Fibroblast of lung (primary cell): ENCODE measurements at regions not wholly inside any gene's neighbourhood (a gene's known extent, or its start where the extent isn't known, plus 50 kb on each side); places are given as distances from the start of the nearest gene placed in this dataset.

Experiments
- DNase-seq, 2 donors: peaks; one replicate each; pipeline versions ENCODE4 v3.0.0 to v3.0.0-alpha.2; 2010; ENCODE audit warnings: low read depth in 2 of 2
- H2AFZ ChIP-seq: 2 replicates; pipeline ENCODE4 v1.5.1; 2012; ENCODE audit warnings: low read length, control low read depth, inconsistent platforms
- H3K27ac ChIP-seq: 2 replicates; pipeline ENCODE4 v1.5.1; 2011; ENCODE audit warnings: low read length, control low read depth; ENCODE audit not compliant: insufficient read depth
- H3K27me3 ChIP-seq: 2 replicates; pipeline ENCODE4 v1.5.1; 2011; ENCODE audit warnings: mild to moderate bottlenecking, low read length; ENCODE audit not compliant: control insufficient read depth, insufficient read depth
- H3K36me3 ChIP-seq: 2 replicates; pipeline ENCODE4 v1.5.1; 2011; ENCODE audit warnings: low read length; ENCODE audit not compliant: control insufficient read depth, insufficient read depth
- H3K4me1 ChIP-seq: 2 replicates; pipeline ENCODE4 v1.5.1; 2011; ENCODE audit warnings: low read length; ENCODE audit not compliant: control insufficient read depth, insufficient read depth; ENCODE audit errors: extremely low read depth
- H3K4me2 ChIP-seq: 2 replicates; pipeline ENCODE4 v1.5.1; 2011; ENCODE audit warnings: low read length, control low read depth; ENCODE audit not compliant: insufficient read depth; ENCODE audit errors: extremely low read depth
- H3K4me3 ChIP-seq, 4 experiments: fragments of 200-600 bp in 1 of 4; sonication (generic) in 1 of 4; replicated peaks in 1 of 4; 2 replicates each; pipeline ENCODE4 v1.5.1; 2011 to 2016; ENCODE audit warnings: low read length in 4 of 4, low read depth in 3 of 4, mild to moderate bottlenecking in 3 of 4, control low read depth in 2 of 4, inconsistent platforms in 1 of 4, mixed read lengths in 1 of 4; ENCODE audit not compliant: insufficient read depth in 1 of 4; ENCODE audit errors: control extremely low read depth in 1 of 4
- H3K79me2 ChIP-seq: 2 replicates; pipeline ENCODE4 v1.5.1; 2012; ENCODE audit warnings: mild to moderate bottlenecking, low read length, inconsistent platforms; ENCODE audit not compliant: control insufficient read depth, insufficient read depth
- H3K9ac ChIP-seq: 2 replicates; pipeline ENCODE4 v1.5.1; 2011; ENCODE audit warnings: mild to moderate bottlenecking, low read length, control low read depth; ENCODE audit not compliant: insufficient read depth
- H3K9me3 ChIP-seq: 2 replicates; pipeline ENCODE4 v1.5.1; 2012; ENCODE audit warnings: low read depth, low read length; ENCODE audit not compliant: control insufficient read depth, insufficient read depth
- H4K20me1 ChIP-seq: 2 replicates; pipeline ENCODE4 v1.5.1; 2011; ENCODE audit warnings: low read length; ENCODE audit not compliant: control insufficient read depth, insufficient read depth; ENCODE audit errors: extremely low read depth
- CTCF ChIP-seq, 2 donors: IDR thresholded peaks in 1 of 2; conservative IDR thresholded peaks in 1 of 2; 1 replicate in 1 of 2; 2 replicates in 1 of 2; pipeline ENCODE4 v1.5.1; 2011 to 2012; ENCODE audit warnings: low read length in 2 of 2, control low read depth in 1 of 2, inconsistent platforms in 1 of 2, low read depth in 1 of 2, mild to moderate bottlenecking in 1 of 2
- EZH2 ChIP-seq: IDR thresholded peaks from 2 replicates; pipeline ENCODE4 v1.5.1; 2012; ENCODE audit warnings: low read length, control low read depth, mild to moderate bottlenecking; ENCODE audit errors: missing control alignments

- no peak overlapping the region for H3K4me3 ChIP-seq
- no peak overlapping the region for H3K9ac ChIP-seq
- H3K79me2 ChIP-seq: no peaks in the 10 kb centered on the region
- no peak for DNase-seq
- H3K4me2 ChIP-seq: no peak overlapping the region
- H3K4me1 ChIP-seq: peaks cover 2% of the 10 kb centered on the region
- H3K36me3 ChIP-seq: no peaks in the 10 kb centered on the region
- H2AFZ ChIP-seq: no peak overlapping the region
- no peaks in the 10 kb centered on the region for H4K20me1 ChIP-seq
- no peaks in the 10 kb centered on the region for H3K9me3 ChIP-seq
- no peaks in the 10 kb centered on the region for H3K27me3 ChIP-seq
- H3K27ac ChIP-seq: no peak overlapping the region
- TF ChIP-seq EZH2 (no peak), CTCF (conservative IDR thresholded peaks at IDR 0.05 in 1 of 2, IDR thresholded peaks at IDR 0.05 in 1 of 2; ENCODE audit: low read depth in 1 of 2, low read length in 2 of 2) (no peak)
Measured at GRCh38 chr4:110792036-110792435, 169.2 kb upstream of the PITX2 start.

- Histone ChIP-seq H3K4me1 (peaks cover 2% of the 10 kb centered on the region), H3K27ac (no peak overlapping the region), H3K4me2 (no peak overlapping the region), H4K20me1 (no peaks in the 10 kb centered on the region), H3K9ac (no peak overlapping the region), H3K9me3 (no peaks in the 10 kb centered on the region), H3K27me3 (no peaks in the 10 kb centered on the region), H2AFZ (no peak overlapping the region), H3K36me3 (no peaks in the 10 kb centered on the region), H3K4me3 (no peak overlapping the region), H3K79me2 (no peaks in the 10 kb centered on the region)
- peak; percentile 14 to 25 for DNase-seq
- TF ChIP-seq EZH2 (no peak), CTCF (conservative IDR thresholded peaks at IDR 0.05 in 1 of 2, IDR thresholded peaks at IDR 0.05 in 1 of 2; ENCODE audit: low read depth in 1 of 2, low read length in 2 of 2) (no peak)
Measured at GRCh38 chr4:110793381-110793801, 170.5 kb upstream of the PITX2 start.

- no peaks in the 10 kb centered on the region for H3K79me2 ChIP-seq
- DNase-seq: peak in 1 of 2 donors; percentile 15
- H3K9me3 ChIP-seq: no peaks in the 10 kb centered on the region
- no peaks in the 10 kb centered on the region for H3K36me3 ChIP-seq
- no peaks in the 10 kb centered on the region for H3K27me3 ChIP-seq
- H4K20me1 ChIP-seq: no peaks in the 10 kb centered on the region
- peaks cover 2% of the 10 kb centered on the region for H3K4me1 ChIP-seq
- TF ChIP-seq CTCF (conservative IDR thresholded peaks at IDR 0.05 in 1 of 2, IDR thresholded peaks at IDR 0.05 in 1 of 2; ENCODE audit: low read depth in 1 of 2, low read length in 2 of 2) (no peak), EZH2 (no peak)
- H3K4me3 ChIP-seq: no peak overlapping the region
- no peak overlapping the region for H3K9ac ChIP-seq
- no peak overlapping the region for H2AFZ ChIP-seq
- H3K4me2 ChIP-seq: no peak overlapping the region
- no peak overlapping the region for H3K27ac ChIP-seq
Measured at GRCh38 chr4:110793890-110794554, 171.1 kb upstream of the PITX2 start.
